Spinal cord (tissue), 9 donors: ENCODE measurements at regions not wholly inside any gene's neighbourhood (a gene's known extent, or its start where the extent isn't known, plus 50 kb on each side); places are given as distances from the start of the nearest gene placed in this dataset.
"Not testable (repeated sequence)": the region's sequence is repeated elsewhere in the genome, so short reads cannot be mapped to it uniquely, and the experiment has no call there.

Experiments
- DNase-seq, 6 donors: peaks; one replicate each; pipeline versions ENCODE4 v3.0.0 to v3.0.0-alpha.2; 2013 to 2015; ENCODE audit warnings: low spot score in 6 of 6, low read depth in 4 of 6
- H3K27ac ChIP-seq: one replicate; pipeline ENCODE4 v1.5.1; 2013; ENCODE audit warnings: low read depth, low read length, control low read depth
- H3K27me3 ChIP-seq: one replicate; pipeline ENCODE4 v1.6.1; 2013; ENCODE audit warnings: low read length; ENCODE audit not compliant: control insufficient read depth, insufficient read depth
- H3K36me3 ChIP-seq: one replicate; pipeline ENCODE4 v1.6.1; 2013; ENCODE audit warnings: low read length; ENCODE audit not compliant: control insufficient read depth, insufficient read depth
- H3K4me1 ChIP-seq: one replicate; pipeline ENCODE4 v1.6.1; 2013; ENCODE audit warnings: low read length; ENCODE audit not compliant: control insufficient read depth, insufficient read depth
- H3K4me3 ChIP-seq: one replicate; pipeline ENCODE4 v1.5.1; 2013; ENCODE audit warnings: low read depth, low read length, control low read depth
- H3K9me3 ChIP-seq: one replicate; pipeline ENCODE4 v1.6.1; 2013; ENCODE audit warnings: low read length; ENCODE audit not compliant: control insufficient read depth, insufficient read depth
- WGBS: methylation state at CpG from one replicate; pipeline ENCODE4 v1.1.5; 2013; ENCODE audit warnings: missing lambda C conversion rate; ENCODE audit not compliant: insufficient coverage; 5-methylcytosine and 5-hydroxymethylcytosine counted together
- donor health status: healthy.

- Histone ChIP-seq H3K36me3 (no peaks in the 10 kb centered on the region), H3K27ac (no peak overlapping the region), H3K9me3 (no peaks in the 10 kb centered on the region), H3K4me3 (no peak overlapping the region), H3K4me1 (no peaks in the 10 kb centered on the region), H3K27me3 (no peaks in the 10 kb centered on the region)
- 77% methylated on average over 3 of the region's 9 CpGs for WGBS
- DNase-seq: no peak
Observed at GRCh38 chr4:42309361-42310260, 87.7 kb upstream of the SHISA3 start.

GRCh38 chr4:42310358-42310757 lies 86.9 kb upstream of the SHISA3 start:
- Histone ChIP-seq H3K9me3 (no peaks in the 10 kb centered on the region), H3K4me3 (no peak overlapping the region), H3K4me1 (no peaks in the 10 kb centered on the region), H3K36me3 (no peaks in the 10 kb centered on the region), H3K27ac (no peak overlapping the region), H3K27me3 (no peaks in the 10 kb centered on the region)
- 18% methylated on average over 3 of the region's 5 CpGs for WGBS
- DNase-seq: no peak

GRCh38 chr4:42310806-42311205 lies 86.5 kb upstream of the SHISA3 start:
- no peak overlapping the region for H3K27ac ChIP-seq
- no peaks in the 10 kb centered on the region for H3K4me1 ChIP-seq
- WGBS: 94% methylated on average over 2 of the region's 5 CpGs
- H3K36me3 ChIP-seq: no peaks in the 10 kb centered on the region
- H3K9me3 ChIP-seq: no peaks in the 10 kb centered on the region
- H3K27me3 ChIP-seq: no peaks in the 10 kb centered on the region
- no peak overlapping the region for H3K4me3 ChIP-seq
- DNase-seq: no peak

- Histone ChIP-seq H3K36me3 (no peaks in the 10 kb centered on the region), H3K4me3 (no peak overlapping the region), H3K27ac (no peak overlapping the region), H3K4me1 (no peaks in the 10 kb centered on the region), H3K27me3 (no peaks in the 10 kb centered on the region), H3K9me3 (no peaks in the 10 kb centered on the region)
- WGBS: 75% methylated on average over 3 of the region's 3 CpGs
- no peak for DNase-seq
Observed at GRCh38 chr4:42311591-42311990, 85.7 kb upstream of the SHISA3 start.

- H3K36me3 ChIP-seq, H3K27ac ChIP-seq: not testable (repeated sequence)
- WGBS: 94% methylated on average over 3 of the region's 6 CpGs
Observed at GRCh38 chr4:42313420-42313819, 83.9 kb upstream of the SHISA3 start.

GRCh38 chr4:42313872-42314271 lies 83.4 kb upstream of the SHISA3 start:
- WGBS: 94% methylated on average over 6 of the region's 16 CpGs
- no peaks in the 10 kb centered on the region for H3K36me3 ChIP-seq
- DNase-seq: no peak

More at GRCh38 chr4:42313420-42313819, 83.9 kb upstream of the SHISA3 start:
- not testable (repeated sequence) for H3K4me1 ChIP-seq, DNase-seq, H3K4me3 ChIP-seq, H3K27me3 ChIP-seq, H3K9me3 ChIP-seq

GRCh38 chr4:42315231-42315630 lies 82.1 kb upstream of the SHISA3 start:
- no peak for DNase-seq
- Histone ChIP-seq H3K4me3 (no peak overlapping the region), H3K27ac (no peak overlapping the region), H3K36me3 (no peaks in the 10 kb centered on the region), H3K4me1 (no peaks in the 10 kb centered on the region), H3K9me3 (no peaks in the 10 kb centered on the region), H3K27me3 (no peaks in the 10 kb centered on the region)
- 92% methylated on average over 27 of the region's 28 CpGs for WGBS

More at GRCh38 chr4:42313872-42314271, 83.4 kb upstream of the SHISA3 start:
- no peak overlapping the region for H3K27ac ChIP-seq
- no peaks in the 10 kb centered on the region for H3K27me3 ChIP-seq
- H3K4me1 ChIP-seq: no peaks in the 10 kb centered on the region
- no peaks in the 10 kb centered on the region for H3K9me3 ChIP-seq
- no peak overlapping the region for H3K4me3 ChIP-seq

- H3K4me1 ChIP-seq: no peaks in the 10 kb centered on the region
- no peaks in the 10 kb centered on the region for H3K9me3 ChIP-seq
- no peak overlapping the region for H3K27ac ChIP-seq
- no peaks in the 10 kb centered on the region for H3K36me3 ChIP-seq
- H3K4me3 ChIP-seq: no peak overlapping the region
- no peaks in the 10 kb centered on the region for H3K27me3 ChIP-seq
- WGBS: 88% methylated on average over 8 of the region's 10 CpGs
- DNase-seq: no peak
Observed at GRCh38 chr4:42320822-42321388, 76.4 kb upstream of the SHISA3 start.

GRCh38 chr4:42326040-42326439 lies 71.2 kb upstream of the SHISA3 start:
- 84% methylated on average over 4 of the region's 5 CpGs for WGBS
- H3K4me1 ChIP-seq: no peaks in the 10 kb centered on the region
- H3K36me3 ChIP-seq: no peaks in the 10 kb centered on the region
- no peak overlapping the region for H3K27ac ChIP-seq
- H3K4me3 ChIP-seq: no peak overlapping the region
- no peak for DNase-seq
- H3K9me3 ChIP-seq: no peaks in the 10 kb centered on the region
- H3K27me3 ChIP-seq: no peaks in the 10 kb centered on the region

- WGBS: 100% methylated on average over 2 of the region's 2 CpGs
- no peak for DNase-seq
- Histone ChIP-seq H3K4me3 (no peak overlapping the region), H3K27me3 (no peaks in the 10 kb centered on the region), H3K9me3 (no peaks in the 10 kb centered on the region), H3K36me3 (no peaks in the 10 kb centered on the region), H3K4me1 (no peaks in the 10 kb centered on the region), H3K27ac (no peak overlapping the region)
Observed at GRCh38 chr4:42326524-42326923, 70.8 kb upstream of the SHISA3 start.
